ENCODE measurements at regions not wholly inside any gene's neighbourhood (a gene's known extent, or its start where the extent isn't known, plus 50 kb on each side); places are given as distances from the start of the nearest gene placed in this dataset.

- H3K4me3 ChIP-seq: no peak overlapping the region
- WGBS, 2 donors: 81 to 82% methylated on average over 1 of the region's 1 CpG
- H3K4me1 ChIP-seq (ENCODE audit: control insufficient read depth in 5 of 5, insufficient read depth in 5 of 5, low read length in 5 of 5): no peaks in the 10 kb centered on the region
- no peak overlapping the region for H3K27ac ChIP-seq (ENCODE audit: low read depth in 1 of 2, low read length in 1 of 2)
- H3K9ac ChIP-seq (ENCODE audit: insufficient read depth in 1 of 2, low read length in 2 of 2): no peak overlapping the region
- no peak for TF ChIP-seq CTCF (IDR thresholded peaks at IDR 0.05; ENCODE audit: control extremely low read depth, extremely low read depth)
- no peaks in the 10 kb centered on the region for H3K9me3 ChIP-seq (ENCODE audit: control insufficient read depth in 4 of 4, insufficient read depth in 3 of 4, low read length in 3 of 4)
- ATAC-seq (ENCODE audit: insufficient read depth, low FRiP score) (no peak), DNase-seq (no peak)
- no peaks in the 10 kb centered on the region for H3K27me3 ChIP-seq (ENCODE audit: control insufficient read depth in 3 of 3, insufficient read depth in 3 of 3, low read length in 2 of 3)
- no peaks in the 10 kb centered on the region for H3K36me3 ChIP-seq (ENCODE audit: control insufficient read depth in 4 of 4, insufficient read depth in 4 of 4, low read length in 4 of 4)
These were observed 105.3 kb upstream of the SLCO1B1 start for GRCh38 chr12:21025656-21026055.

- no peak for TF ChIP-seq CTCF (IDR thresholded peaks at IDR 0.05; ENCODE audit: control extremely low read depth, extremely low read depth)
- DNase-seq (peak in 2 of 3 donors; percentile 15 to 17), ATAC-seq (ENCODE audit: insufficient read depth, low FRiP score) (peak; percentile 66)
- peaks cover 0 to 3% (median 0%) of the 10 kb centered on the region in 4 donors for H3K9me3 ChIP-seq (ENCODE audit: control insufficient read depth in 4 of 4, insufficient read depth in 3 of 4, low read length in 3 of 4)
- H3K4me1 ChIP-seq (ENCODE audit: control insufficient read depth in 5 of 5, insufficient read depth in 5 of 5, low read length in 5 of 5): no peaks in the 10 kb centered on the region
- WGBS, 2 donors: 40 to 49% methylated on average over 3 of the region's 3 CpGs
- no peaks in the 10 kb centered on the region for H3K36me3 ChIP-seq (ENCODE audit: control insufficient read depth in 4 of 4, insufficient read depth in 4 of 4, low read length in 4 of 4)
- no peak overlapping the region for H3K27ac ChIP-seq (ENCODE audit: low read depth in 1 of 2, low read length in 1 of 2)
- H3K9ac ChIP-seq (ENCODE audit: insufficient read depth in 1 of 2, low read length in 2 of 2): no peak overlapping the region
- H3K27me3 ChIP-seq (ENCODE audit: control insufficient read depth in 3 of 3, insufficient read depth in 3 of 3, low read length in 2 of 3): no peaks in the 10 kb centered on the region
- H3K4me3 ChIP-seq: no peak overlapping the region
These were observed 104.7 kb upstream of the SLCO1B1 start for GRCh38 chr12:21026302-21026701.

GRCh38 chr12:21054334-21054733, 76.7 kb upstream of the SLCO1B1 start:
- no peak for TF ChIP-seq CTCF (IDR thresholded peaks at IDR 0.05; ENCODE audit: control extremely low read depth, extremely low read depth)
- Histone ChIP-seq H3K9ac (ENCODE audit: insufficient read depth in 1 of 2, low read length in 2 of 2) (no peak overlapping the region), H3K9me3 (ENCODE audit: control insufficient read depth in 4 of 4, insufficient read depth in 3 of 4, low read length in 3 of 4) (no peaks in the 10 kb centered on the region), H3K27me3 (ENCODE audit: control insufficient read depth in 3 of 3, insufficient read depth in 3 of 3, low read length in 2 of 3) (no peaks in the 10 kb centered on the region), H3K27ac (ENCODE audit: low read depth in 1 of 2, low read length in 1 of 2) (no peak overlapping the region), H3K36me3 (ENCODE audit: control insufficient read depth in 4 of 4, insufficient read depth in 4 of 4, low read length in 4 of 4) (no peaks in the 10 kb centered on the region), H3K4me1 (ENCODE audit: control insufficient read depth in 5 of 5, insufficient read depth in 5 of 5, low read length in 5 of 5) (no peaks in the 10 kb centered on the region), H3K4me3 (no peak overlapping the region)
- WGBS, 2 donors: 78 to 84% methylated on average over 4 of the region's 4 CpGs
- ATAC-seq (ENCODE audit: insufficient read depth, low FRiP score): no peak
- DNase-seq: no peak

- H3K9me3 ChIP-seq (ENCODE audit: control insufficient read depth in 4 of 4, insufficient read depth in 3 of 4, low read length in 3 of 4): peaks cover 0 to 2% (median 0%) of the 10 kb centered on the region in 4 donors
- H3K9ac ChIP-seq (ENCODE audit: insufficient read depth in 1 of 2, low read length in 2 of 2): no peak overlapping the region
- H3K27me3 ChIP-seq (ENCODE audit: control insufficient read depth in 3 of 3, insufficient read depth in 3 of 3, low read length in 2 of 3): no peaks in the 10 kb centered on the region
- H3K36me3 ChIP-seq (ENCODE audit: control insufficient read depth in 4 of 4, insufficient read depth in 4 of 4, low read length in 4 of 4): no peaks in the 10 kb centered on the region
- TF ChIP-seq CTCF (IDR thresholded peaks at IDR 0.05; ENCODE audit: control extremely low read depth, extremely low read depth): no peak
- ATAC-seq (ENCODE audit: insufficient read depth, low FRiP score): no peak
- no peaks in the 10 kb centered on the region for H3K4me1 ChIP-seq (ENCODE audit: control insufficient read depth in 5 of 5, insufficient read depth in 5 of 5, low read length in 5 of 5)
- peak in 2 of 3 donors; percentile 10 to 29 for DNase-seq
- H3K4me3 ChIP-seq: no peak overlapping the region
- H3K27ac ChIP-seq (ENCODE audit: low read depth in 1 of 2, low read length in 1 of 2): no peak overlapping the region
These were observed 65.1 kb upstream of the SLCO1B1 start for GRCh38 chr12:21065845-21066244.

All from lung (tissue), 11 donors.